Pancreas (tissue), 10 donors: ENCODE measurements at regions not wholly inside any gene's neighbourhood (a gene's known extent, or its start where the extent isn't known, plus 50 kb on each side); places are given as distances from the start of the nearest gene placed in this dataset.

ENCODE experiments used
- ATAC-seq, 4 donors: fragments of 200-7000 bp; cut with Tn5 transposase; one replicate each; pipeline versions ENCODE4 v1.8.0 to v1.9.1; 2020; ENCODE audit warnings: mild to moderate bottlenecking in 4 of 4, moderate library complexity in 4 of 4
- DNase-seq, 6 donors: peaks; one replicate each; pipeline ENCODE4 v3.0.0-alpha.2; 2020
- FAIRE-seq: peaks from 2 replicates; lab custom pipeline; 2012; peaks lifted over from hg19 to GRCh38; lab: Jason Lieb, UNC
- H3K27ac ChIP-seq, 4 donors: fragments of 200-600 bp; sonication (generic); 1 replicate in 3 of 4; 2 replicates in 1 of 4; pipeline versions ENCODE4 v1.5.0 to v1.8.0; 2020
- H3K27me3 ChIP-seq, 4 donors: fragments of 200-600 bp; one replicate each; pipeline ENCODE4 v1.8.0; 2021
- H3K36me3 ChIP-seq, 3 donors: fragments of 200-600 bp; sonication (generic) in 1 of 3; one replicate each; pipeline versions ENCODE4 v1.5.0 to v1.8.0; 2020 to 2021
- H3K4me1 ChIP-seq, 3 donors: fragments of 200-600 bp; one replicate each; pipeline ENCODE4 v1.8.0; 2021
- H3K4me3 ChIP-seq, 4 donors: fragments of 200-600 bp; sonication (generic) in 2 of 4; one replicate each; pipeline versions ENCODE4 v1.5.0 to v1.8.0; 2020 to 2021
- H3K9me3 ChIP-seq, 4 donors: fragments of 200-600 bp; one replicate each; pipeline ENCODE4 v1.8.0; 2021
- WGBS, 2 donors: extraction: QIAGEN DNeasy Blood & Tissue Kit; methylation state at CpG; one replicate each; pipeline ENCODE4 v1.1.7; 2013; 5-methylcytosine and 5-hydroxymethylcytosine counted together
- intact Hi-C, 3 donors: fragments of 100-400 bp; cut with DNase I; formaldehyde crosslinking; loops; one replicate each; pipeline versions ENCODE4 v1.11.1 to v1.14.2; 2022
- TF ChIP-seq, protein P1 (sequence below), 4 donors: fragments of 200-600 bp; sonication (generic) in 3 of 4; IDR thresholded peaks; one replicate each; pipeline versions ENCODE4 v1.5.0 to v1.8.0; 2021; ENCODE audit warnings: antibody characterized with exemption in 4 of 4
- donor health status: healthy with polysubstance abuse.
- donor health status: DM: no; HTN: no; CAD: no; lungs with moderate emphysema.
- donor health status: DM: no; HTN: no; CAD: no.
- donor health status: control.
- donor health status: control.
- donor health status: Bipolar disorder and iron deficiency.
- donor health status: DM: yes; HTN: yes; CAD: no.
- donor health status: DM: no; HTN: no; CAD: no.
- donor health status: DM: no; HTN: no; CAD: no.
- donor health status: DM: yes; HTN: yes; CAD: no.

DNA sequence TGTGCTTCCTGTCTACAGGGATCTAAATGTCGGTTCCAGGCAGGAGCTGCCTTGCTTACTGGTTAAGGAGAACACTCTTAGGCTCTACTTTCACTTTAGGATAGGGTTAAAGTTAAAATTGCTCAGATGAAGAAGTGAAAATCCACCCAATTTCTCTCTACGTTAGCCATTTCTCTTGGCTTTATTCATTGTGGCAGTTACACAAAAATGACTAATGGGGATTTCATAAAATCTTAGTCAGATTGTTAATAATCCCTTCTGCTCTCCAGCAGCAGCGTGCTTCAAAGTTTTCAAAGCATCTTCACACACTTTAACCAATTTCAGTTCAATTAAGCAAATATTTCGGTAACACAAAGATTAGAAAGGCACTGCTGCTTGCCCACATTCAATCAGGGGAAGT, 58.4 kb upstream of the RCN1 start:
- Histone ChIP-seq H3K27ac (no peak overlapping the region), H3K36me3 (no peaks in the 10 kb centered on the region), H3K4me1 (no peaks in the 10 kb centered on the region), H3K27me3 (no peaks in the 10 kb centered on the region), H3K9me3 (no peaks in the 10 kb centered on the region), H3K4me3 (no peak overlapping the region)
- no peak for ATAC-seq
- TF ChIP-seq, protein P1, sequence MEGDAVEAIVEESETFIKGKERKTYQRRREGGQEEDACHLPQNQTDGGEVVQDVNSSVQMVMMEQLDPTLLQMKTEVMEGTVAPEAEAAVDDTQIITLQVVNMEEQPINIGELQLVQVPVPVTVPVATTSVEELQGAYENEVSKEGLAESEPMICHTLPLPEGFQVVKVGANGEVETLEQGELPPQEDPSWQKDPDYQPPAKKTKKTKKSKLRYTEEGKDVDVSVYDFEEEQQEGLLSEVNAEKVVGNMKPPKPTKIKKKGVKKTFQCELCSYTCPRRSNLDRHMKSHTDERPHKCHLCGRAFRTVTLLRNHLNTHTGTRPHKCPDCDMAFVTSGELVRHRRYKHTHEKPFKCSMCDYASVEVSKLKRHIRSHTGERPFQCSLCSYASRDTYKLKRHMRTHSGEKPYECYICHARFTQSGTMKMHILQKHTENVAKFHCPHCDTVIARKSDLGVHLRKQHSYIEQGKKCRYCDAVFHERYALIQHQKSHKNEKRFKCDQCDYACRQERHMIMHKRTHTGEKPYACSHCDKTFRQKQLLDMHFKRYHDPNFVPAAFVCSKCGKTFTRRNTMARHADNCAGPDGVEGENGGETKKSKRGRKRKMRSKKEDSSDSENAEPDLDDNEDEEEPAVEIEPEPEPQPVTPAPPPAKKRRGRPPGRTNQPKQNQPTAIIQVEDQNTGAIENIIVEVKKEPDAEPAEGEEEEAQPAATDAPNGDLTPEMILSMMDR (IDR thresholded peaks at IDR 0.05), result no peak
- 41 to 44% methylated on average over 4 of the region's 4 CpGs for WGBS, 2 donors
- no peak for DNase-seq
- intact Hi-C loops, result no loop called here
- FAIRE-seq, result no peak

DNA sequence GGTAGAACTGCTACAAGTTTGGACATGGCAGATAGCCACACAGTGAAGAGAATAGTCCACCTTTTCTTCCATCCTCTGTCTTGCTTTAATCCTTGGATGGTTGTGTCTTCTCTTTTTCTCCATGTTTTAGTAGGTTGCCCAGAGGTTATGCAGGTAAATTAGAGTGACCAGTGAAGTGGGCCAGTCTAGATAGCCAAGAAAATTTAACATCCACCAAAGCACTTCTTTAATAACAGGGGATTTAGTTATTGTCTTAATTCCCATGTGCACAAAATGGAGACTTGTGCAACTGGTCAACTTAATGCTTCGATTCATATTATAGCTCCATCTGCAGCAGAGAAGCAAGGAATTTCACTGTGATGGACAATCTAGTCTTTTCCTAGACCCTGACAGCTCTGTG, 58.8 kb upstream of the RCN1 start:
- WGBS, 2 donors, result 53 to 63% methylated on average over 1 of the region's 1 CpG
- TF ChIP-seq, protein P1 (IDR thresholded peaks at IDR 0.05), result no peak
- no peak overlapping the region for H3K4me3 ChIP-seq
- ATAC-seq, result no peak
- no peaks in the 10 kb centered on the region for H3K27me3 ChIP-seq
- intact Hi-C loops, result no loop called here
- no peaks in the 10 kb centered on the region for H3K9me3 ChIP-seq
- no peaks in the 10 kb centered on the region for H3K4me1 ChIP-seq
- FAIRE-seq, result no peak
- H3K36me3 ChIP-seq, result no peaks in the 10 kb centered on the region
- no peak overlapping the region for H3K27ac ChIP-seq
- no peak for DNase-seq

DNA sequence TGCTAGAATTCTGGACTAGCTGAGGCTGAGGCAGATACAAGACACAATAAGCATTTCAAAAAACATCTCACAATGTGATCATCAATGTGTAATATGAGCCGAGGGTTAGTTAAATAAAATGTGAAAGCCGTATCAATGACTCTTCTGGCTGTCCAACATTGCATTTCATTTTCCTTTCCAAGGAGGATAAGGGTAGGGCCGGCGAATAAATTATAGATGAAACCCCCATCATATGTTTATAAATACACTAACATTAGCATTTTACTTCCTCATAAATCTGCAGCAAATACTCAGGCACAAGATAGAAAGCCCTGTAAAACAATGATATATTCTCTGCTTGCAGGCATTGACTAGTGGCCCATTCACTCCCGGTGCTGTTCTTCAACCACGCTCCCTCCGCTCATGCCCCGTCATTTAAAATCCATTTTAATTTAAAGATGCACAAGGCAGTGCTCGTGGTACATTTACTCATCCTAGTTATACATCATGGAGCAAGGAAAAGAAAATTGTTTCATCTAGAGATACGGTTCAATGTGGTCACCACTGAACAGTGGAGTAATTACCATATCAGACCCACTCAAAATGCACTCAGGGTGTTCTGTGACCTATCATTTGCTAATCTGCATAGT, 59.9 kb upstream of the RCN1 start:
- Histone ChIP-seq H3K9me3 (no peaks in the 10 kb centered on the region), H3K27ac (no peak overlapping the region), H3K27me3 (no peaks in the 10 kb centered on the region), H3K36me3 (no peaks in the 10 kb centered on the region), H3K4me3 (no peak overlapping the region), H3K4me1 (no peaks in the 10 kb centered on the region)
- 66 to 70% methylated on average over 10 of the region's 10 CpGs for WGBS, 2 donors
- ATAC-seq, result no peak
- DNase-seq, result no peak
- intact Hi-C loops, result no loop called here
- TF ChIP-seq, protein P1 (IDR thresholded peaks at IDR 0.05), result no peak
- no peak for FAIRE-seq

DNA sequence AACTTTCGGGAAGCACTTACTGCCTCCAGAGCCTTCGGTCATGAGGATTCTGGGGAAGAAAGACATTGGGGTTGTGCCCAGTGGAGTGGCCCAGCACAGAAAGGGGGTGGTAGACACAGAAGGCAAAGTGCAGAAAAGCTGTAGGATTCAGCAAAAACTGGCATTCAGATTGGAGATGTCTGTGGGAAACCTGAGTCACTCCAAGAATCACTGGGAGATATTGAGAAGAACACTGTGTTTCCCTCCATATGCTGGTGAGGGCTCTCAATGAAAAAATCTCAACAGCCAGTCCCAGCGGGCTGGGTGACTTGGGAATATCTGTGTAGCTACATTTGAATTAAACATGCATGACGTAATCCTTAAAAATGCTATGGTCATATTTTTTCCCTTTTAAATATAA, 61.2 kb upstream of the RCN1 start:
- no peak overlapping the region for H3K4me3 ChIP-seq
- DNase-seq (no peak), ATAC-seq (no peak), FAIRE-seq (no peak)
- TF ChIP-seq, protein P1 (IDR thresholded peaks at IDR 0.05), result no peak
- no peaks in the 10 kb centered on the region for H3K4me1 ChIP-seq
- no peaks in the 10 kb centered on the region for H3K9me3 ChIP-seq
- no peak overlapping the region for H3K27ac ChIP-seq
- H3K36me3 ChIP-seq, result no peaks in the 10 kb centered on the region
- intact Hi-C loops, result no loop called here
- 67 to 78% methylated on average over 4 of the region's 4 CpGs for WGBS, 2 donors
- no peaks in the 10 kb centered on the region for H3K27me3 ChIP-seq

DNA sequence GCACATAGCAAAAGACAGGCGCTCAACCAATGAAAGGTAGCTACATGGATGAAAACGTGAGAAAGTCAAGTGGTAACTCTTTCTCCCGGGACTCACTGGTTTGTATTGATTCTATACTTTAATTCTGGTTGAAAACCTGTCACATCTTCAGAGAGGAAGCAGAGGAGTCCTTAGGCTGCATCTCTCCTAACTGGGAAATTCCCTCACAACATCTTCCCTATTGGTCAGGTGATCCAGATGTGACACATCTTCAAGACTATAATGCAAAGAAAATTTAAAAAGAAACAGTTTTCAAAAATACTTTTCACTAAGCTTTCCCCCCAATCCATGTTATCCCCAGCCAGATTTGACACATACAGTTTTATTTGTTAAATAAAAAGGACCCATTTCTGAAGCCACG, 62.7 kb upstream of the RCN1 start:
- H3K4me3 ChIP-seq, result no peak overlapping the region
- intact Hi-C loops, result no loop called here
- FAIRE-seq, result no peak
- no peaks in the 10 kb centered on the region for H3K4me1 ChIP-seq
- no peak overlapping the region for H3K27ac ChIP-seq
- no peaks in the 10 kb centered on the region for H3K9me3 ChIP-seq
- no peak for DNase-seq
- WGBS, 2 donors, result 59 to 68% methylated on average over 4 of the region's 4 CpGs
- H3K27me3 ChIP-seq, result no peaks in the 10 kb centered on the region
- no peaks in the 10 kb centered on the region for H3K36me3 ChIP-seq
- TF ChIP-seq, protein P1 (IDR thresholded peaks at IDR 0.05), result no peak
- no peak for ATAC-seq
